Liver (tissue), 3 donors: ENCODE measurements at regions not wholly inside any gene's neighbourhood (a gene's known extent, or its start where the extent isn't known, plus 50 kb on each side); places are given as distances from the start of the nearest gene placed in this dataset.

Experiments used
- EGR1 ChIP-seq, 2 donors: IDR thresholded peaks; 2 replicates each; pipeline ENCODE4 v1.6.1; 2016 to 2018; ENCODE audit warnings: antibody characterized with exemption in 2 of 2, low read depth in 2 of 2
- RAD21 ChIP-seq, 2 donors: IDR thresholded peaks; 2 replicates each; pipeline ENCODE4 v1.6.1; 2016; ENCODE audit warnings: antibody characterized with exemption in 2 of 2, mild to moderate bottlenecking in 2 of 2
- TF ChIP-seq, protein P1 (sequence below): fragments of 150-350 bp; IDR thresholded peaks from 2 replicates; pipeline ENCODE4 v1.5.1; 2017; ENCODE audit warnings: improper control_type of control experiment, low read depth, low read length; ENCODE audit not compliant: missing input control
- donor health status: healthy.
- donor health status: healthy.

DNA sequence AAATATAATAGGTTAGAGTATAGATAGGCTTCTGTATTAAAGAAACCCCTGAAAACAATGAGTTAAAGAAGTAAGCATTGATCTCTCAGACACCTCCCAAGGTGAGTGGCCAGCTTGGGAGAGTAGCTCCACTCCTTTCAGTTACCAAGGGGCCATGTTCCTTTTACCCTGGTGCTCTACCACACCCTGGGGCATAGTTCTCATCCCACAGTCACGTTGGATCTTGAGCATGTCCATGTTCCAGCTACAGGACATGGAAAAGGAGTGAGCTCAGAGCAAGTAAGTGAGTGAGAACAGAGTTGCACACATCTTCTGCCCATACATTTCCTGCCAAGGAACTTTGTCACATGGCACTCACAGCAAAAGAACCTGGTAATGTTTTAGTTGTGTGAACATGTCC lies 325.9 kb upstream of the SLC39A10 start:
- TF ChIP-seq, protein P1, sequence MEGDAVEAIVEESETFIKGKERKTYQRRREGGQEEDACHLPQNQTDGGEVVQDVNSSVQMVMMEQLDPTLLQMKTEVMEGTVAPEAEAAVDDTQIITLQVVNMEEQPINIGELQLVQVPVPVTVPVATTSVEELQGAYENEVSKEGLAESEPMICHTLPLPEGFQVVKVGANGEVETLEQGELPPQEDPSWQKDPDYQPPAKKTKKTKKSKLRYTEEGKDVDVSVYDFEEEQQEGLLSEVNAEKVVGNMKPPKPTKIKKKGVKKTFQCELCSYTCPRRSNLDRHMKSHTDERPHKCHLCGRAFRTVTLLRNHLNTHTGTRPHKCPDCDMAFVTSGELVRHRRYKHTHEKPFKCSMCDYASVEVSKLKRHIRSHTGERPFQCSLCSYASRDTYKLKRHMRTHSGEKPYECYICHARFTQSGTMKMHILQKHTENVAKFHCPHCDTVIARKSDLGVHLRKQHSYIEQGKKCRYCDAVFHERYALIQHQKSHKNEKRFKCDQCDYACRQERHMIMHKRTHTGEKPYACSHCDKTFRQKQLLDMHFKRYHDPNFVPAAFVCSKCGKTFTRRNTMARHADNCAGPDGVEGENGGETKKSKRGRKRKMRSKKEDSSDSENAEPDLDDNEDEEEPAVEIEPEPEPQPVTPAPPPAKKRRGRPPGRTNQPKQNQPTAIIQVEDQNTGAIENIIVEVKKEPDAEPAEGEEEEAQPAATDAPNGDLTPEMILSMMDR = no peak
- TF ChIP-seq EGR1 (IDR thresholded peaks at IDR 0.05; ENCODE audit: low read depth in 2 of 2) (no peak), RAD21 (IDR thresholded peaks at IDR 0.05) (no peak)
